Ramos (cell line): ENCODE measurements at regions not wholly inside any gene's neighbourhood (a gene's known extent, or its start where the extent isn't known, plus 50 kb on each side); places are given as distances from the start of the nearest gene placed in this dataset.
"Not testable (repeated sequence)": the region's sequence is repeated elsewhere in the genome, so short reads cannot be mapped to it uniquely, and the experiment has no call there.

Source experiments
- in situ Hi-C: fragments of 300-500 bp; cut with MboI; formaldehyde crosslinking; loops from one replicate; pipeline ENCODE4 v1.14.3; 2022; ENCODE audit warnings: low sequenced_read_pairs; ENCODE audit not compliant: unreplicated experiment

DNA sequence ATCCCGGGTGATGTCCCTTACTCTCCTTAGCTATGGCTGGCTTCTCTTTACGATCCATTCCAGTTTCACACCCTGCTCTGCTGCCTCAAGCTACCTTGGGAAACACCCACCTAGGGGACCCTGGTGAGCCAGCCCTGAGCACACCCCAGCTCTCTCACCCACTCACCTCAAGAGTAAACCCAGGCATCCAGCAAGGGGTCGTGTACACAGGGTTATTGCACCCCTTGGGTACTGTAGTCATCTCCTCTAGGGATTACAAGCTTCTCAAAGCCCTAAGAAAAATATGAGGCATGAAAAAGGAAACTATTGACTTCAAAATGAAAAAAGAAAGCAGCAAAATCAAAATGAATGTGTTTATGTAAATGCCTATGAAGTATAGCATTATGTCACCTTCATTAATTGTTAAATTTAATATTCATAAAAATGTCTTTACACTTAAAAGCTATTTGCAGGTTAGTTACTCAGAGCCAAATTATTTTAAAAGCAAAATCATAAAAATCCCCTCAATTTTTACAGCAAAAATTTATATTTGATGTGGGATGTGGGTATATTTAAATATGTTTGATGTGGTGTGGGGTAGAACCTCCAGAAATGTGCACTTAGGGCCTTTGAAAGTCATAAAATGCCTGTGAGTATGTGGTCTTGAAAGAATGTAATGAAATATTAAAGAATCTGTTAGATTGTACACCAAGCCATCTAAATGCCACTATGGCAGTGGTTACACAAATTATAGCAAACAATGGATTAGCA is 190.3 kb downstream of the C1orf94 start:
- in situ Hi-C loops = no loop called here

DNA sequence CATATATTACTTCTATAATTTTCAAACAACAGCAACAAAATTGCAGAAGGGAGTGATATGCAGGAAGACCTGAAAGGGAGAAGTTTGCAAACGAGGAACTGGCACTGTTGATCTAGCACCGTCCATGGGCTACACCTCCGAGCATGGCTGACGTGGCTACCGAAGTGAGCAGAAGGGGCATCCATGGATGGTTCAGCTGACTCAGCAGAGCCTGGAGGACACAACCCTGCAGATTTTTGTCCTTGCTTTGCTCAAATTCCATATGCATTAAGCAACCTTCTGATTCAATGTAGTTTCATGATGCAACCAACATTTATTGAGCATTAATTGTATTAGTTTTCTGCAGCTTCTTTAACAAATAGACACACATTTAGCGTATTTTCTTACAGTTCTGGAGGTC is 191.2 kb downstream of the C1orf94 start:
- in situ Hi-C loops = no loop called here

DNA sequence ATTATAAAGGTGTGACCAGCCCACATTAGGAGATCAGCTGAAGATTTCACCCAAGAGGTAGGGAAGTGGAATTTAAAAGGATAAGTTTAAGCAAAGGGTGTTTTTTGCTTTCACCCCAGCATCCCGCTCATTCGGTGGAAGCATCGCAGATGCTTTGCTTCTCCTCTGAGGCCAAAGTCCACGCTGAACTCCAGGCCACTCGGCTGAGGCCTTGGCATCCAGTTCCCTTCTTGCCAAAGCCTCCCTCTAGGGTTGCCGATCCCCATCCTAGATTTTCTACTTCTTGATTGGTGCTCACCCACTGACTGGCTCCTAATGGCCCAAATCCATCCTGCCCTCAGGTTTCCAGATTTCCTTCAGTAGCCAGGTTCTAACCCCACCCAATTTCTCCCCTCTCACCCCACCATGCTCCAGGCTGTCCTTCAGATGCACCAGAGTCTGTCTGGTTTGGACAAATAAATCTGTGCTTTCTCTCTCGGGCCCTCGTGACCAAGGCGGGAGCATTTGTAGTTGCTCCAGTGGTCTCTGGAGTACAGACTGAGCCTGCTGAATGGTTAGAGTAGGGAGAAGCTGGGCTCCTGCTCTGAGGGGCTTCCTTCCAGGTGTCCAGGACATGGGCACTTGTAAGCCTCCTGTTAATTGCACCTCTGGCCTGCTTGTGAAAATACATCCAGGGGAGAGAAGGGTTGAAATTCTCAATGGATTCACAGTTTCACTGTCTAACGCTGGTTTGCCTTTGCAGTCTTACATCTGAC is 193.2 kb downstream of the C1orf94 start:
- in situ Hi-C loops = no loop called here

GRCh38 chr1:34370748-34371147 is 194.0 kb downstream of the C1orf94 start:
- in situ Hi-C loops = no loop called here

GRCh38 chr1:34371179-34371578 is 194.5 kb downstream of the C1orf94 start:
- in situ Hi-C loops = not testable (repeated sequence)

DNA sequence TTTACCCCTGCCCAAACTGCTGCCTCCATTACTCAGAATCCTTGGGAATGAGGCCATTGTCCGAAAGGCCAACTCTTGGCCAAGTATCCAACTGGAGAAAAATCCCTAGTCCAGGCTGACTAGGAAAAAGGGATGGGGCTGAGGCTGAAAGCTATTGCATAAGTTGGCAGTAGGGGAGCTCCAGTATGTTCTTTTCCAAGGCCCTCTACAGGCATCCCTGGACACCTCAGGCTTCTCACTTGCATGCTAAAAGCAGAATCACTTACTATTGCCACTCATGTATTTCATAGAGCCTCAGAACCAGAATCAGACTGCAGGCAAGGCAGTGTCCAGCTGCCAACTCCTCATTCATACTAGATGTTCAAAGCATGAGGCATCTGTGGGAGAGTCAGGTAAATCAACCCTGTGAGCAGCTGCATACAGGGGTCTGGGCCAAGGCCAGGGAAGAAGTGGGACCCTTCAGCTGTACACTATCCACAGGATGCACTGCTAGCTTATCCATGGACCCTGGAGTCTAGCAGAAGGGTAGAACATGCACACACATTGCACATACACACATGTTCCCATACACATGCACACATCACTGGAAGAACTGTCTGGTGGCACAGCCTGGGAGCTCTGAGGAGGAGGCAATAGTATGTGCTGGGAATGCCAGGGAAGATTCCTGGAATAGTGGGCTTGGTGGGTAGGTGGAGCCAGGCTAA is 195.3 kb downstream of the C1orf94 start:
- in situ Hi-C loops = no loop called here

GRCh38 chr1:34372891-34373290 is 196.2 kb downstream of the C1orf94 start:
- in situ Hi-C loops = no loop called here

DNA sequence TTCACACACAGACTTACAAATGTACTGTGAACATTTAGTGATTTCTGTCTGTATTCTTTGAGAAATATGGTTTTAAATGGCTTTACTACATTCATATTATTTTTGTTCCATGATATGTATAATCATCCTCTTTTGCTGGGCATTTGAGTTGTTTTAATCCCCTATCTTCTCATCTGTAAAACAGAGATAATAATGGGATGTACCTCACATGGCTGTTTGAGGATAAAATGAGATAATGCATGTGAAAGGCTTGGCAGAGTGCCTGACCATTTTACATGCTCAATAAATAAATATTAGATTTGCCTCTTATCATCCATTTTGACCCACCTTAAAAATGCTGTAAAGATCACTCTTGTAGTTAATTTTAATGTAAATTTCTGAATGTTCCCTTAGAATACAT is 197.2 kb downstream of the C1orf94 start:
- in situ Hi-C loops = no loop called here

GRCh38 chr1:34376531-34376930 is 199.8 kb downstream of the C1orf94 start:
- in situ Hi-C loops = no loop called here

GRCh38 chr1:34378968-34379856 is 202.5 kb downstream of the C1orf94 start:
- in situ Hi-C loops = no loop called here

DNA sequence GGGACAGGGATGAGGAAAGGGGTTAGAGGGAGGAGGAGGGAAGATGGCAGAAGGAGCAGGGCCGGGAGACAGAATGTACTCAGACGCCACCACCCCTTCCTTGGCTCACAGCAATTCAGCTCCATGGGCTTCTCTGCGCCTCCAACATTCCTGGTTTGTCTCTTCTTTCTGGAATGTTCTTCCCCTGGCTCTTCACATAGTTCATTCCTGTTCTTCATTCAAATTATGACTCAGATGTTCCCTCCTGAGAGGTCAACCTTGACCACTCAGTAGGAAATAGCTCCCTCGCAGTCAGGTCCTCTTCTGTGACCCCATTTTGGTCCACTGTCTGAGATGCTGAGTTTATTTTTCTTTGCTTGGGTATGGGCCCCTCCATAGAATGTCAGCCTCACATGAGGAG is 203.2 kb downstream of the C1orf94 start:
- in situ Hi-C loops = no loop called here

GRCh38 chr1:34380526-34381124 is 203.9 kb downstream of the C1orf94 start:
- in situ Hi-C loops = no loop called here

GRCh38 chr1:34389974-34390373 is 213.3 kb downstream of the C1orf94 start:
- in situ Hi-C loops = no loop called here

GRCh38 chr1:34396042-34396441 is 219.3 kb downstream of the C1orf94 start:
- in situ Hi-C loops = no loop called here

- in situ Hi-C loops = no loop called here
These were observed 221.7 kb downstream of the C1orf94 start for GRCh38 chr1:34398241-34398915.

- in situ Hi-C loops = no loop called here
These were observed 222.2 kb downstream of the C1orf94 start for GRCh38 chr1:34398916-34399275.

DNA sequence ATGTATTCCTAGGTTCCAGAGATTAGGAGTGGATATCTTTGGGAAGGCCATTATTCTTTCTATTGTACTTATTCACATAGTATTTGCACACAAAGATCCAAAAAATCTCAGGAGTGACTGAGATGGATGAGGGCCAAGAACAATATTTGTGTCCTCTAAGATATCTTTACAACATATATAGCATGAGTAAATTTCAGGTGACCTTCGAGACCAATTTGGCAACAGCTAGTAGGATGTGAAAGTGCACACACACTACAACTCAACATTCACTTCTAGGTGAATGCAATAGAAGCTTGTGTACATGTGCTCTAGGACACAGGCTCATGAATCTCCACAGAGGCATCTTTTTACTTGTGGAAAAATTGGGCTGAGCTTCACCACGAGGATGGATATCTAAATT is 224.0 kb downstream of the C1orf94 start:
- in situ Hi-C loops = no loop called here

DNA sequence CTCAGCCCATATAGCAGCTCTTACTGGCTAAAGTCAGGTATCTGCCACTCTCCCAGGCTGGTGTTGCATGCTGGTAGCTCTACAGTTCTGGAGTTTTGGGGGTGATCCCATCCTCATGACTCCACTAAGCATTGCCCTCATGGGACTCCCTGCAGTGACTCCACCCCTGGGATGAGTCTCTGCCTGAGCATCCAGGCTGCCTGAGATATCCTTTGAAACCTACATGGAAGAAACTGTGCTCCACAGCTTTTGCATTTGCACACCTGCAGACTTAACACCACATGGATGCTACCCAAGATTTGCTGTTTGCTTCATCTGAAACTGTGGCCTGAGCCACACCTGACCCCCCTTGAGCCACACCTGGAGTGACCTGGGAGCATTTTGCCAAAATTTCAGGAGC is 226.4 kb downstream of the C1orf94 start:
- in situ Hi-C loops = no loop called here

- in situ Hi-C loops = no loop called here
These were observed 228.1 kb downstream of the C1orf94 start for GRCh38 chr1:34404804-34405203.
